ENCODE measurements at regions not wholly inside any gene's neighbourhood (a gene's known extent, or its start where the extent isn't known, plus 50 kb on each side); places are given as distances from the start of the nearest gene placed in this dataset.

DNA sequence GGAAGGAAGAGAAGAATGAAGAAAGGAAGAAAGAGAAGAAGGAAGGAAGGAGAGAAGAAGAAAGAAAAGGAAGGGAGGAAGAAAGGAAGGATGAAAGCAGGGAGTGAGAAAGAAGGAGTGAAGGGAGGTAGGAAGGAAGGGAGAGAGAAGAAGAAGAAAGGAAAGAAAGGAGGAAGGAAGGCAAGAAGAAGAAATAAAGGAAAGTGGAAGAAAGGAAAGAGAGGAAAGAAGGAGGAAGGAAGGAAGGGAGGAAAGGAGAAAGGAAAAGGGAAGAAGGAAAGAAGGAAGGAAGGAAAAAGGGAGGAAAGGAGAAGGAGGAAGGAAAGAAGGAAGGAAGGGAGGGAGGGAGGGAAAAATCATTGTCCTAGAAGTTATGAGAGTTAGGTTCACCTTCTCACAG lies 696.6 kb upstream of the TMEM132C start:
- H3K9me3 ChIP-seq (replicated peaks; ENCODE audit: control insufficient read depth, insufficient read depth, low read length) = no peaks in the 10 kb centered on the region
- no peaks in the 10 kb centered on the region for H3K27me3 ChIP-seq (replicated peaks in 1 of 2; ENCODE audit: control insufficient read depth in 2 of 2, insufficient read depth in 2 of 2, low read length in 1 of 2)
- ChIA-PET CTCF (no interaction called here), SMC1A (ENCODE audit: uncharacterized antibody, unreplicated experiment) (interaction anchor here (1.3 kb wide), 1 partner anchor 107 kb away, joined by 3 read pairs; no protein-coding TSS in a partner anchor), POLR2A (no interaction called here), RAD21 (ENCODE audit: unreplicated experiment) (no interaction called here)
- H3K4me2 ChIP-seq (ENCODE audit: control insufficient read depth, insufficient read depth) = no peak overlapping the region
- H3K36me3 ChIP-seq (ENCODE audit: control insufficient read depth in 2 of 2, insufficient read depth in 2 of 2, low read length in 1 of 2) = no peaks in the 10 kb centered on the region
- H3K9ac ChIP-seq (ENCODE audit: control insufficient read depth, insufficient read depth, low read length) = no peak overlapping the region
- H3K4me1 ChIP-seq (ENCODE audit: control insufficient read depth, insufficient read depth, low read length) = no peaks in the 10 kb centered on the region
- ATAC-seq (no peak), FAIRE-seq (no peak), DNase-seq (ENCODE audit: low read depth, low spot score) (no peak)
- no TSS peak for BruUV-seq (replicated peaks)
- H3K4me3 ChIP-seq = no peak overlapping the region
- in situ Hi-C loops (cut with MboI) = no loop called here
- intact Hi-C loops (cut with micrococcal nuclease; ENCODE audit: unreplicated experiment) = no loop called here
- H4K20me1 ChIP-seq (ENCODE audit: control insufficient read depth, insufficient read depth) = no peaks in the 10 kb centered on the region
- H3K79me2 ChIP-seq (ENCODE audit: control insufficient read depth, insufficient read depth, low read length) = no peaks in the 10 kb centered on the region
- no peak overlapping the region for H2AFZ ChIP-seq (ENCODE audit: control insufficient read depth, low read depth, low read length)
- H3K27ac ChIP-seq (ENCODE audit: control insufficient read depth, insufficient read depth) = no peak overlapping the region
- TF ChIP-seq PAX5 (IDR thresholded peaks at IDR 0.05; ENCODE audit: borderline replicate concordance, low read depth, low read length) (no peak), KDM1A (IDR thresholded peaks at IDR 0.05; ENCODE audit: borderline replicate concordance) (no peak), MTA2 (IDR thresholded peaks at IDR 0.05; ENCODE audit: low read depth) (no peak), ZSCAN29 (IDR thresholded peaks at IDR 0.05) (no peak), SMAD1 (IDR thresholded peaks at IDR 0.05; ENCODE audit: low read depth, partially characterized antibody) (no peak), NFXL1 (IDR thresholded peaks at IDR 0.05; ENCODE audit: borderline replicate concordance) (no peak)
- TF ChIP-seq, protein P1, sequence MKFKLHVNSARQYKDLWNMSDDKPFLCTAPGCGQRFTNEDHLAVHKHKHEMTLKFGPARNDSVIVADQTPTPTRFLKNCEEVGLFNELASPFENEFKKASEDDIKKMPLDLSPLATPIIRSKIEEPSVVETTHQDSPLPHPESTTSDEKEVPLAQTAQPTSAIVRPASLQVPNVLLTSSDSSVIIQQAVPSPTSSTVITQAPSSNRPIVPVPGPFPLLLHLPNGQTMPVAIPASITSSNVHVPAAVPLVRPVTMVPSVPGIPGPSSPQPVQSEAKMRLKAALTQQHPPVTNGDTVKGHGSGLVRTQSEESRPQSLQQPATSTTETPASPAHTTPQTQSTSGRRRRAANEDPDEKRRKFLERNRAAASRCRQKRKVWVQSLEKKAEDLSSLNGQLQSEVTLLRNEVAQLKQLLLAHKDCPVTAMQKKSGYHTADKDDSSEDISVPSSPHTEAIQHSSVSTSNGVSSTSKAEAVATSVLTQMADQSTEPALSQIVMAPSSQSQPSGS (IDR thresholded peaks at IDR 0.05; ENCODE audit: low read length) = no peak
- TF ChIP-seq, protein P2, sequence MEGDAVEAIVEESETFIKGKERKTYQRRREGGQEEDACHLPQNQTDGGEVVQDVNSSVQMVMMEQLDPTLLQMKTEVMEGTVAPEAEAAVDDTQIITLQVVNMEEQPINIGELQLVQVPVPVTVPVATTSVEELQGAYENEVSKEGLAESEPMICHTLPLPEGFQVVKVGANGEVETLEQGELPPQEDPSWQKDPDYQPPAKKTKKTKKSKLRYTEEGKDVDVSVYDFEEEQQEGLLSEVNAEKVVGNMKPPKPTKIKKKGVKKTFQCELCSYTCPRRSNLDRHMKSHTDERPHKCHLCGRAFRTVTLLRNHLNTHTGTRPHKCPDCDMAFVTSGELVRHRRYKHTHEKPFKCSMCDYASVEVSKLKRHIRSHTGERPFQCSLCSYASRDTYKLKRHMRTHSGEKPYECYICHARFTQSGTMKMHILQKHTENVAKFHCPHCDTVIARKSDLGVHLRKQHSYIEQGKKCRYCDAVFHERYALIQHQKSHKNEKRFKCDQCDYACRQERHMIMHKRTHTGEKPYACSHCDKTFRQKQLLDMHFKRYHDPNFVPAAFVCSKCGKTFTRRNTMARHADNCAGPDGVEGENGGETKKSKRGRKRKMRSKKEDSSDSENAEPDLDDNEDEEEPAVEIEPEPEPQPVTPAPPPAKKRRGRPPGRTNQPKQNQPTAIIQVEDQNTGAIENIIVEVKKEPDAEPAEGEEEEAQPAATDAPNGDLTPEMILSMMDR (IDR thresholded peaks at IDR 0.05 in 2 of 3, conservative IDR thresholded peaks at IDR 0.05 in 1 of 3; ENCODE audit: control insufficient read depth in 2 of 3, extremely low read depth in 1 of 3, insufficient read depth in 1 of 3, low read depth in 3 of 3, low read length in 3 of 3) = no peak
- TF ChIP-seq, protein P3, sequence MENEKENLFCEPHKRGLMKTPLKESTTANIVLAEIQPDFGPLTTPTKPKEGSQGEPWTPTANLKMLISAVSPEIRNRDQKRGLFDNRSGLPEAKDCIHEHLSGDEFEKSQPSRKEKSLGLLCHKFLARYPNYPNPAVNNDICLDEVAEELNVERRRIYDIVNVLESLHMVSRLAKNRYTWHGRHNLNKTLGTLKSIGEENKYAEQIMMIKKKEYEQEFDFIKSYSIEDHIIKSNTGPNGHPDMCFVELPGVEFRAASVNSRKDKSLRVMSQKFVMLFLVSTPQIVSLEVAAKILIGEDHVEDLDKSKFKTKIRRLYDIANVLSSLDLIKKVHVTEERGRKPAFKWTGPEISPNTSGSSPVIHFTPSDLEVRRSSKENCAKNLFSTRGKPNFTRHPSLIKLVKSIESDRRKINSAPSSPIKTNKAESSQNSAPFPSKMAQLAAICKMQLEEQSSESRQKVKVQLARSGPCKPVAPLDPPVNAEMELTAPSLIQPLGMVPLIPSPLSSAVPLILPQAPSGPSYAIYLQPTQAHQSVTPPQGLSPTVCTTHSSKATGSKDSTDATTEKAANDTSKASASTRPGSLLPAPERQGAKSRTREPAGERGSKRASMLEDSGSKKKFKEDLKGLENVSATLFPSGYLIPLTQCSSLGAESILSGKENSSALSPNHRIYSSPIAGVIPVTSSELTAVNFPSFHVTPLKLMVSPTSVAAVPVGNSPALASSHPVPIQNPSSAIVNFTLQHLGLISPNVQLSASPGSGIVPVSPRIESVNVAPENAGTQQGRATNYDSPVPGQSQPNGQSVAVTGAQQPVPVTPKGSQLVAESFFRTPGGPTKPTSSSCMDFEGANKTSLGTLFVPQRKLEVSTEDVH (IDR thresholded peaks at IDR 0.05; ENCODE audit: low read depth, partially characterized antibody) = no peak
- TF ChIP-seq, protein P4, sequence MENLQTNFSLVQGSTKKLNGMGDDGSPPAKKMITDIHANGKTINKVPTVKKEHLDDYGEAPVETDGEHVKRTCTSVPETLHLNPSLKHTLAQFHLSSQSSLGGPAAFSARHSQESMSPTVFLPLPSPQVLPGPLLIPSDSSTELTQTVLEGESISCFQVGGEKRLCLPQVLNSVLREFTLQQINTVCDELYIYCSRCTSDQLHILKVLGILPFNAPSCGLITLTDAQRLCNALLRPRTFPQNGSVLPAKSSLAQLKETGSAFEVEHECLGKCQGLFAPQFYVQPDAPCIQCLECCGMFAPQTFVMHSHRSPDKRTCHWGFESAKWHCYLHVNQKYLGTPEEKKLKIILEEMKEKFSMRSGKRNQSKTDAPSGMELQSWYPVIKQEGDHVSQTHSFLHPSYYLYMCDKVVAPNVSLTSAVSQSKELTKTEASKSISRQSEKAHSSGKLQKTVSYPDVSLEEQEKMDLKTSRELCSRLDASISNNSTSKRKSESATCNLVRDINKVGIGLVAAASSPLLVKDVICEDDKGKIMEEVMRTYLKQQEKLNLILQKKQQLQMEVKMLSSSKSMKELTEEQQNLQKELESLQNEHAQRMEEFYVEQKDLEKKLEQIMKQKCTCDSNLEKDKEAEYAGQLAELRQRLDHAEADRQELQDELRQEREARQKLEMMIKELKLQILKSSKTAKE (IDR thresholded peaks at IDR 0.05; ENCODE audit: low read depth, poor library complexity, severe bottlenecking) = no peak
- TF ChIP-seq, protein P5, sequence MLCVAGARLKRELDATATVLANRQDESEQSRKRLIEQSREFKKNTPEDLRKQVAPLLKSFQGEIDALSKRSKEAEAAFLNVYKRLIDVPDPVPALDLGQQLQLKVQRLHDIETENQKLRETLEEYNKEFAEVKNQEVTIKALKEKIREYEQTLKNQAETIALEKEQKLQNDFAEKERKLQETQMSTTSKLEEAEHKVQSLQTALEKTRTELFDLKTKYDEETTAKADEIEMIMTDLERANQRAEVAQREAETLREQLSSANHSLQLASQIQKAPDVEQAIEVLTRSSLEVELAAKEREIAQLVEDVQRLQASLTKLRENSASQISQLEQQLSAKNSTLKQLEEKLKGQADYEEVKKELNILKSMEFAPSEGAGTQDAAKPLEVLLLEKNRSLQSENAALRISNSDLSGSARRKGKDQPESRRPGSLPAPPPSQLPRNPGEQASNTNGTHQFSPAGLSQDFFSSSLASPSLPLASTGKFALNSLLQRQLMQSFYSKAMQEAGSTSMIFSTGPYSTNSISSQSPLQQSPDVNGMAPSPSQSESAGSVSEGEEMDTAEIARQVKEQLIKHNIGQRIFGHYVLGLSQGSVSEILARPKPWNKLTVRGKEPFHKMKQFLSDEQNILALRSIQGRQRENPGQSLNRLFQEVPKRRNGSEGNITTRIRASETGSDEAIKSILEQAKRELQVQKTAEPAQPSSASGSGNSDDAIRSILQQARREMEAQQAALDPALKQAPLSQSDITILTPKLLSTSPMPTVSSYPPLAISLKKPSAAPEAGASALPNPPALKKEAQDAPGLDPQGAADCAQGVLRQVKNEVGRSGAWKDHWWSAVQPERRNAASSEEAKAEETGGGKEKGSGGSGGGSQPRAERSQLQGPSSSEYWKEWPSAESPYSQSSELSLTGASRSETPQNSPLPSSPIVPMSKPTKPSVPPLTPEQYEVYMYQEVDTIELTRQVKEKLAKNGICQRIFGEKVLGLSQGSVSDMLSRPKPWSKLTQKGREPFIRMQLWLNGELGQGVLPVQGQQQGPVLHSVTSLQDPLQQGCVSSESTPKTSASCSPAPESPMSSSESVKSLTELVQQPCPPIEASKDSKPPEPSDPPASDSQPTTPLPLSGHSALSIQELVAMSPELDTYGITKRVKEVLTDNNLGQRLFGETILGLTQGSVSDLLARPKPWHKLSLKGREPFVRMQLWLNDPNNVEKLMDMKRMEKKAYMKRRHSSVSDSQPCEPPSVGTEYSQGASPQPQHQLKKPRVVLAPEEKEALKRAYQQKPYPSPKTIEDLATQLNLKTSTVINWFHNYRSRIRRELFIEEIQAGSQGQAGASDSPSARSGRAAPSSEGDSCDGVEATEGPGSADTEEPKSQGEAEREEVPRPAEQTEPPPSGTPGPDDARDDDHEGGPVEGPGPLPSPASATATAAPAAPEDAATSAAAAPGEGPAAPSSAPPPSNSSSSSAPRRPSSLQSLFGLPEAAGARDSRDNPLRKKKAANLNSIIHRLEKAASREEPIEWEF (IDR thresholded peaks at IDR 0.05; ENCODE audit: insufficient replicate concordance, low read depth, low read length) = no peak
